GM12892 (cell line): ENCODE measurements at regions not wholly inside any gene's neighbourhood (a gene's known extent, or its start where the extent isn't known, plus 50 kb on each side); places are given as distances from the start of the nearest gene placed in this dataset.

ENCODE experiments used
- POLR2A ChIP-seq: IDR thresholded peaks from 2 replicates; pipeline ENCODE4 v1.6.1; 2011; ENCODE audit warnings: low read depth, low read length, control low read depth
- POLR2AphosphoS5 ChIP-seq: IDR thresholded peaks from 2 replicates; pipeline ENCODE4 v1.6.1; 2011; ENCODE audit warnings: low read depth, low read length, control low read depth
- TAF1 ChIP-seq: IDR thresholded peaks from 2 replicates; pipeline ENCODE4 v1.6.1; 2011; ENCODE audit warnings: low read depth, mild to moderate bottlenecking, control low read depth, low read length, borderline replicate concordance

GRCh38 chr2:220850116-220850515 lies 722.0 kb downstream of the EPHA4 start:
- TF ChIP-seq POLR2A (no peak), POLR2AphosphoS5 (no peak), TAF1 (no peak)
